ENCODE measurements at regions not wholly inside any gene's neighbourhood (a gene's known extent, or its start where the extent isn't known, plus 50 kb on each side); places are given as distances from the start of the nearest gene placed in this dataset.

GRCh38 chr7:53672681-53673080 lies 637.2 kb downstream of the POM121L12 start:
- Histone ChIP-seq H3K27me3 (ENCODE audit: control insufficient read depth in 1 of 2, insufficient read depth in 2 of 2, low read length in 2 of 2) (no peaks in the 10 kb centered on the region), H3K4me3 (replicated peaks in 1 of 3; ENCODE audit: insufficient read depth in 1 of 3, low read depth in 2 of 3, low read length in 3 of 3) (no peak overlapping the region), H3K36me3 (replicated peaks in 1 of 2; ENCODE audit: control insufficient read depth in 1 of 2, insufficient read depth in 2 of 2, low read length in 2 of 2) (no peaks in the 10 kb centered on the region), H2AFZ (ENCODE audit: low read length) (no peak overlapping the region), H3K9me3 (ENCODE audit: low read length) (peaks cover 65% of the 10 kb centered on the region), H3K79me2 (ENCODE audit: insufficient read depth, low read length) (no peaks in the 10 kb centered on the region), H3K4me1 (ENCODE audit: insufficient read depth, low read length) (no peaks in the 10 kb centered on the region), H3K27ac (ENCODE audit: extremely low read length, insufficient read depth, low read length) (no peak overlapping the region), H3K9ac (ENCODE audit: insufficient read depth, low read depth, low read length) (no peak overlapping the region), H4K20me1 (ENCODE audit: insufficient read depth, low read length) (no peaks in the 10 kb centered on the region), H3K4me2 (ENCODE audit: low read depth, low read length) (no peak overlapping the region)
- BruUV-seq (replicated peaks) = no TSS peak
- ChIA-PET CTCF (ENCODE audit: low intra/inter-chr PET ratio, low total read pairs) (no interaction called here), POLR2A (no interaction called here)
- DNase-seq (ENCODE audit: low spot score) (no peak), ATAC-seq (no peak), FAIRE-seq (no peak)
- TF ChIP-seq GABPA (IDR thresholded peaks at IDR 0.05; ENCODE audit: low read depth, low read length) (no peak), GABPA (CRISPR knock-in tag; IDR thresholded peaks at IDR 0.05; ENCODE audit: low read depth) (no peak), ZNF3 (CRISPR knock-in tag; IDR thresholded peaks at IDR 0.05) (no peak), ZNF281 (CRISPR knock-in tag; IDR thresholded peaks at IDR 0.05; ENCODE audit: borderline replicate concordance) (no peak), ZNF773 (CRISPR knock-in tag; IDR thresholded peaks at IDR 0.05; ENCODE audit: borderline replicate concordance) (no peak), HNRNPK (IDR thresholded peaks at IDR 0.05; ENCODE audit: low read depth, low read length, poor library complexity, severe bottlenecking) (no peak), MEIS2 (CRISPR knock-in tag; IDR thresholded peaks at IDR 0.05) (no peak), NR2F1 (CRISPR knock-in tag; IDR thresholded peaks at IDR 0.05) (no peak)
- TF ChIP-seq, protein P1, sequence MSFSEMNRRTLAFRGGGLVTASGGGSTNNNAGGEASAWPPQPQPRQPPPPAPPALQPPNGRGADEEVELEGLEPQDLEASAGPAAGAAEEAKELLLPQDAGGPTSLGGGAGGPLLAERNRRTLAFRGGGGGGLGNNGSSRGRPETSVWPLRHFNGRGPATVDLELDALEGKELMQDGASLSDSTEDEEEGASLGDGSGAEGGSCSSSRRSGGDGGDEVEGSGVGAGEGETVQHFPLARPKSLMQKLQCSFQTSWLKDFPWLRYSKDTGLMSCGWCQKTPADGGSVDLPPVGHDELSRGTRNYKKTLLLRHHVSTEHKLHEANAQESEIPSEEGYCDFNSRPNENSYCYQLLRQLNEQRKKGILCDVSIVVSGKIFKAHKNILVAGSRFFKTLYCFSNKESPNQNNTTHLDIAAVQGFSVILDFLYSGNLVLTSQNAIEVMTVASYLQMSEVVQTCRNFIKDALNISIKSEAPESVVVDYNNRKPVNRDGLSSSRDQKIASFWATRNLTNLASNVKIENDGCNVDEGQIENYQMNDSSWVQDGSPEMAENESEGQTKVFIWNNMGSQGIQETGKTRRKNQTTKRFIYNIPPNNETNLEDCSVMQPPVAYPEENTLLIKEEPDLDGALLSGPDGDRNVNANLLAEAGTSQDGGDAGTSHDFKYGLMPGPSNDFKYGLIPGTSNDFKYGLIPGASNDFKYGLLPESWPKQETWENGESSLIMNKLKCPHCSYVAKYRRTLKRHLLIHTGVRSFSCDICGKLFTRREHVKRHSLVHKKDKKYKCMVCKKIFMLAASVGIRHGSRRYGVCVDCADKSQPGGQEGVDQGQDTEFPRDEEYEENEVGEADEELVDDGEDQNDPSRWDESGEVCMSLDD (CRISPR knock-in tag; IDR thresholded peaks at IDR 0.05; ENCODE audit: borderline replicate concordance) = no peak
- in situ Hi-C loops (cut with HindIII; ENCODE audit: extremely low pct_ligation_motif_present, low pct_unique_long_range_greater_than_20kb) (no loop called here), intact Hi-C loops (cut with micrococcal nuclease; ENCODE audit: unreplicated experiment) (no loop called here)
- WGBS (ENCODE audit: low lambda C conversion rate) = 34% methylated on average over 1 of the region's 1 CpG
